Lower leg skin (tissue), 3 donors: ENCODE measurements at regions not wholly inside any gene's neighbourhood (a gene's known extent, or its start where the extent isn't known, plus 50 kb on each side); places are given as distances from the start of the nearest gene placed in this dataset.

Experiments
- POLR2A ChIP-seq, 2 donors: fragments of 450-650 bp; IDR thresholded peaks; one replicate each; pipeline ENCODE4 v1.6.1; 2016 to 2017; ENCODE audit warnings: antibody characterized with exemption in 2 of 2, mild to moderate bottlenecking in 1 of 2, moderate library complexity in 1 of 2
- TF ChIP-seq, protein P1 (sequence below), 3 donors: fragments of 450-650 bp; IDR thresholded peaks; one replicate each; pipeline ENCODE4 v1.5.1; 2016; ENCODE audit warnings: antibody characterized with exemption in 3 of 3, mild to moderate bottlenecking in 3 of 3, moderate library complexity in 2 of 3

DNA sequence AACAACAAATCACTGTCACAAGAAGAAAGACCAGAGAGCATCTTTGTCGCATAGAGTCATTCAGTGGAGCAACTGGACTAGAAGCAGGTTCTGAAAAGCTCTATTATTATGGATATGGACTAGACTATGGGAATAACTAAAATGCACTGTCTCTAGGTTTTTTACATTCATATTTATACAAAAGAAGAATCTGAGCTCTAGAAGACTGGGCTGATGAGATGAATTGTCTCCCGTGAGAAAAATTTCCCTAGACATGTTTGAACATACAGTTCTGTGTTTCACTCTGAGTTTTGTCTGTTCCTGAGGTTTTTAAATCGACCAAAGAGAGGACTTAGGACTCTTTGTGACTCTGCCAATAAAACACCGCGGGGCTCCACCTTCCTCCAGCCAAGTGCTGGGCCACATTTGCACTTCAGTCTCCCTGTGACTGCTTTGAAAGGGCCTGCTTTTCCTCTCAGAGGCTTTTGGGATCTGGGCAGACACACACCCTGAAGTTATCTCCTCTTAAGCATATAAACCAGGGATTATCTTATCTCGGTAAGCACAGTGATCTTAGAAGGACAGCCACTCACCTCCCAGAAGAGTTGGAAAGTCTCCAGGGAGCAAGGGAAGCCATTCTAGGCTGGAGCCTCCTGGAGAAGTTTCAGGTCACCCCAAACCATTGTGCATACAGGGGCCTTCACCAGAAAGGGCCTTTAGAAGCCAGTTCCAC lies 101.0 kb upstream of the JCAD start:
- TF ChIP-seq, protein P1, sequence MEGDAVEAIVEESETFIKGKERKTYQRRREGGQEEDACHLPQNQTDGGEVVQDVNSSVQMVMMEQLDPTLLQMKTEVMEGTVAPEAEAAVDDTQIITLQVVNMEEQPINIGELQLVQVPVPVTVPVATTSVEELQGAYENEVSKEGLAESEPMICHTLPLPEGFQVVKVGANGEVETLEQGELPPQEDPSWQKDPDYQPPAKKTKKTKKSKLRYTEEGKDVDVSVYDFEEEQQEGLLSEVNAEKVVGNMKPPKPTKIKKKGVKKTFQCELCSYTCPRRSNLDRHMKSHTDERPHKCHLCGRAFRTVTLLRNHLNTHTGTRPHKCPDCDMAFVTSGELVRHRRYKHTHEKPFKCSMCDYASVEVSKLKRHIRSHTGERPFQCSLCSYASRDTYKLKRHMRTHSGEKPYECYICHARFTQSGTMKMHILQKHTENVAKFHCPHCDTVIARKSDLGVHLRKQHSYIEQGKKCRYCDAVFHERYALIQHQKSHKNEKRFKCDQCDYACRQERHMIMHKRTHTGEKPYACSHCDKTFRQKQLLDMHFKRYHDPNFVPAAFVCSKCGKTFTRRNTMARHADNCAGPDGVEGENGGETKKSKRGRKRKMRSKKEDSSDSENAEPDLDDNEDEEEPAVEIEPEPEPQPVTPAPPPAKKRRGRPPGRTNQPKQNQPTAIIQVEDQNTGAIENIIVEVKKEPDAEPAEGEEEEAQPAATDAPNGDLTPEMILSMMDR (IDR thresholded peaks at IDR 0.05), result no peak
- TF ChIP-seq POLR2A (IDR thresholded peaks at IDR 0.05), result no peak
